AG04449 (cell line): ENCODE measurements at regions not wholly inside any gene's neighbourhood (a gene's known extent, or its start where the extent isn't known, plus 50 kb on each side); places are given as distances from the start of the nearest gene placed in this dataset.

Experiments used
- CTCF ChIA-PET: fragments of 350-600 bp; formaldehyde crosslinking; extraction: SDS; loops from one replicate; lab custom pipeline; 2021; ENCODE audit warnings: antibody characterized with exemption; lab: Yijun Ruan, JAX
- POLR2A ChIA-PET: fragments of 400-600, 350-600 bp; formaldehyde crosslinking; extraction: SDS; loops from one replicate; lab custom pipeline; 2020; ENCODE audit warnings: antibody characterized with exemption, inconsistent platforms; lab: Yijun Ruan, JAX
- DNase-seq: peaks from one replicate; pipeline ENCODE4 v3.0.0-alpha.2; 2010; ENCODE audit warnings: low read depth, low spot score
- H3K4me3 ChIP-seq: 2 replicates; pipeline ENCODE4 v1.5.1; 2011; ENCODE audit warnings: low read depth, mild to moderate bottlenecking, control low read depth, low read length
- CTCF ChIP-seq: IDR thresholded peaks from one replicate; pipeline ENCODE4 v1.5.1; 2011; ENCODE audit warnings: mild to moderate bottlenecking, moderate library complexity, low read length, control low read depth, inconsistent platforms; ENCODE audit not compliant: insufficient read depth; ENCODE audit errors: missing control alignments

GRCh38 chr20:57004416-57004815, 262.0 kb downstream of the BMP7 start:
- H3K4me3 ChIP-seq = no peak overlapping the region
- no peak for TF ChIP-seq CTCF
- ChIA-PET CTCF (interaction anchor here (1.1 kb wide), 1 partner anchor 16 kb away, joined by 3 read pairs; no protein-coding TSS in a partner anchor), POLR2A (no interaction called here)
- DNase-seq = no peak

- no peak overlapping the region for H3K4me3 ChIP-seq
- DNase-seq = no peak
- ChIA-PET POLR2A (no interaction called here), CTCF (interaction anchor here (1.1 to 1.6 kb wide), 2 partner anchors 10 to 15 kb away, joined by 3 to 5 read pairs; no protein-coding TSS in a partner anchor)
- TF ChIP-seq CTCF = no peak
These were observed 261.2 kb downstream of the BMP7 start for GRCh38 chr20:57004951-57005933.

- no peak for TF ChIP-seq CTCF
- peak; percentile 16 for DNase-seq
- ChIA-PET POLR2A (no interaction called here), CTCF (interaction anchor here (1.6 kb wide), 1 partner anchor 11 kb away, joined by 5 read pairs; no protein-coding TSS in a partner anchor)
- H3K4me3 ChIP-seq = no peak overlapping the region
These were observed 259.9 kb downstream of the BMP7 start for GRCh38 chr20:57006411-57007170.

- TF ChIP-seq CTCF = no peak
These were observed 259.3 kb downstream of the BMP7 start for GRCh38 chr20:57007171-57007540.

GRCh38 chr20:57008217-57008616, 258.2 kb downstream of the BMP7 start:
- ChIA-PET CTCF (interaction anchor here (1.1 to 1.7 kb wide), 2 partner anchors 14 to 35 kb away, joined by 3 to 5 read pairs; no protein-coding TSS in a partner anchor), POLR2A (no interaction called here)
- H3K4me3 ChIP-seq = no peak overlapping the region
- no peak for TF ChIP-seq CTCF
- DNase-seq = no peak

More at GRCh38 chr20:57007171-57007540, 259.3 kb downstream of the BMP7 start:
- ChIA-PET CTCF (interaction anchor here (1.1 to 1.6 kb wide), 2 partner anchors 12 to 34 kb away, joined by 3 to 5 read pairs; no protein-coding TSS in a partner anchor), POLR2A (no interaction called here)
- DNase-seq = no peak
- H3K4me3 ChIP-seq = no peak overlapping the region
